CD4-positive, CD25-positive, alpha-beta regulatory T cell (primary cell): ENCODE measurements at regions not wholly inside any gene's neighbourhood (a gene's known extent, or its start where the extent isn't known, plus 50 kb on each side); places are given as distances from the start of the nearest gene placed in this dataset.

Experiments used
- ATAC-seq, 2 donors: fragments of 150-1000 bp; cut with Tn5 transposase; one replicate each; pipeline ENCODE4 v1.10.0; 2021; ENCODE audit warnings: low read depth in 2 of 2, moderate number of reproducible peaks in 2 of 2, moderate library complexity in 1 of 2
- DNase-seq, 3 donors: peaks; one replicate each; pipeline versions ENCODE4 v3.0.0 to v3.0.0-alpha.2; 2012 to 2022; ENCODE audit warnings: mixed read lengths in 1 of 3
- H3K27ac ChIP-seq: one replicate; pipeline ENCODE4 v1.7.0; 2013; ENCODE audit warnings: mild to moderate bottlenecking, low read length; ENCODE audit not compliant: insufficient read depth, poor library complexity, severe bottlenecking
- H3K27me3 ChIP-seq: one replicate; pipeline ENCODE4 v1.7.0; 2013; ENCODE audit warnings: low read length; ENCODE audit not compliant: control insufficient read depth, insufficient read depth
- H3K36me3 ChIP-seq: one replicate; pipeline ENCODE4 v1.7.0; 2013; ENCODE audit warnings: mild to moderate bottlenecking, low read length, moderate library complexity; ENCODE audit not compliant: control insufficient read depth, insufficient read depth
- H3K4me1 ChIP-seq: 2 replicates; pipeline ENCODE4 v1.7.0; 2013; ENCODE audit warnings: mild to moderate bottlenecking, low read length; ENCODE audit not compliant: insufficient read depth, control insufficient read depth, poor library complexity, severe bottlenecking
- H3K4me3 ChIP-seq: one replicate; pipeline ENCODE4 v1.7.0; 2013; ENCODE audit warnings: low read depth, mild to moderate bottlenecking, low read length, moderate library complexity
- H3K9me3 ChIP-seq, 2 experiments: 1 replicate in 1 of 2; 2 replicates in 1 of 2; pipeline ENCODE4 v1.7.0; 2013; ENCODE audit warnings: low read length in 2 of 2, mild to moderate bottlenecking in 1 of 2, moderate library complexity in 1 of 2; ENCODE audit not compliant: control insufficient read depth in 2 of 2
- H3K27ac Mint-ChIP-seq, 3 donors: one replicate each; pipeline ENCODE4 v1.8.0; 2020 to 2022; ENCODE audit warnings: mild to moderate bottlenecking in 3 of 3, mixed read lengths in 3 of 3, moderate library complexity in 2 of 3
- H3K27me3 Mint-ChIP-seq: one replicate; pipeline ENCODE4 v1.8.0; 2022; ENCODE audit warnings: mild to moderate bottlenecking, mixed read lengths
- H3K36me3 Mint-ChIP-seq: one replicate; pipeline ENCODE4 v1.8.0; 2020; ENCODE audit warnings: mixed read lengths
- H3K4me1 Mint-ChIP-seq, 4 donors: one replicate each; pipeline ENCODE4 v1.8.0; 2020 to 2022; ENCODE audit warnings: mixed read lengths in 4 of 4, mild to moderate bottlenecking in 1 of 4
- H3K4me3 Mint-ChIP-seq, 4 donors: one replicate each; pipeline ENCODE4 v1.8.0; 2020 to 2022; ENCODE audit warnings: mild to moderate bottlenecking in 4 of 4, mixed read lengths in 4 of 4, moderate library complexity in 3 of 4
- H3K9me3 Mint-ChIP-seq, 7 donors: one replicate each; pipeline ENCODE4 v1.8.0; 2020 to 2022; ENCODE audit warnings: mixed read lengths in 7 of 7, mild to moderate bottlenecking in 3 of 7, moderate library complexity in 2 of 7

DNA sequence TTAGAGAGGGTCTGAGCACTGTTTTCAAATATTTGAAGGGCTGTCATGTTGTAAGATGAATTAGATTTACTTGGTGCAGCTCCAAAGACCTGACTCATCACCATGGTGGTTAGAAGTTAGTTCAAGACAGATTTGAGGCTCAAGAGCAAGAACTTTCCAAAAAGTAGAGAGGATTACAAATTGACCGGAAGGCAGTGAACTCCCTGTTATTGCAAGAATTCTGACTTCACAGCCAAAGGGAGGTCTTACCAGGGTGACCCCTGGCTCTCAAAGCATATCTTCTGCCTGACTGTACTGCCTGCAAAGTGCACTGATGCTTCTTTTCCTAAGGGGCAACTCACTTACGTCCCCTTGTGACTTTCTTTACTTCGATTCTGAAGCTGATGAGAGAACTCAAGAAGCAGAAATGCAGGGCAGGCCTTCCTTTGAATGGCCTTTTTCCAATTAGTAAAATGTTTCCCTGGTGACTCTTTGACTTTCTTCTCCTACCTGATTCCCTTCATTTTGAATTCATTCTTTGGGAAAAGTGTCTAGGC, 86.4 kb downstream of the NAV1 start:
- H3K27ac ChIP-seq: no peak overlapping the region
- no peaks in the 10 kb centered on the region for H3K9me3 ChIP-seq
- DNase-seq (no peak), ATAC-seq (no peak)
- H3K27ac Mint-ChIP-seq: no peak overlapping the region
- no peaks in the 10 kb centered on the region for H3K27me3 Mint-ChIP-seq
- no peaks in the 10 kb centered on the region for H3K27me3 ChIP-seq
- H3K4me3 Mint-ChIP-seq: no peak overlapping the region
- H3K36me3 Mint-ChIP-seq: no peaks in the 10 kb centered on the region
- H3K4me1 ChIP-seq: no peaks in the 10 kb centered on the region
- H3K9me3 Mint-ChIP-seq: no peaks in the 10 kb centered on the region
- H3K36me3 ChIP-seq: no peaks in the 10 kb centered on the region
- H3K4me3 ChIP-seq: no peak overlapping the region
- H3K4me1 Mint-ChIP-seq: no peaks in the 10 kb centered on the region

DNA sequence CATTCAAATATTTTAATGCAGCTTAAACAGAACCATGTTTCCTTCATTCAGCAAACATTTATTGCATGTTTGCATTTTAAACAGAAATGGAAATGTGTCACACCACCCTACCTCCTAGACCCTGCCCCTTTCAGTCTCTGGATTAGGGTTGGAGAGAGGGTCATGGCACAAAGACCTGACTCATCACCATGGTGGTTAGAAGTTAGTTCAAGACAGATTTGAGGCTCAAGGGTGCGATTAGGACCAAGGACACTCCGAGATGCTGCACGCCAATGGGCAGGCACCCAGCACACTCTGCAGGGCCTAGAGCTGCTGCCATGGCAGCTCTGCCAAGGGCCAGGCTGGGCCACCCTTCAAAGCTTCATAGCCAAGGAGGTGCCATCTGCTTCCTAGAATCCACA, 86.9 kb downstream of the NAV1 start:
- no peak overlapping the region for H3K4me3 Mint-ChIP-seq
- H3K27ac ChIP-seq: no peak overlapping the region
- H3K27ac Mint-ChIP-seq: no peak overlapping the region
- ATAC-seq (no peak), DNase-seq (no peak)
- H3K4me3 ChIP-seq: no peak overlapping the region
- H3K4me1 ChIP-seq: no peaks in the 10 kb centered on the region
- H3K4me1 Mint-ChIP-seq: no peaks in the 10 kb centered on the region
- H3K9me3 ChIP-seq: no peaks in the 10 kb centered on the region
- H3K36me3 Mint-ChIP-seq: no peaks in the 10 kb centered on the region
- H3K36me3 ChIP-seq: no peaks in the 10 kb centered on the region
- no peaks in the 10 kb centered on the region for H3K27me3 ChIP-seq
- H3K9me3 Mint-ChIP-seq: no peaks in the 10 kb centered on the region
- no peaks in the 10 kb centered on the region for H3K27me3 Mint-ChIP-seq

DNA sequence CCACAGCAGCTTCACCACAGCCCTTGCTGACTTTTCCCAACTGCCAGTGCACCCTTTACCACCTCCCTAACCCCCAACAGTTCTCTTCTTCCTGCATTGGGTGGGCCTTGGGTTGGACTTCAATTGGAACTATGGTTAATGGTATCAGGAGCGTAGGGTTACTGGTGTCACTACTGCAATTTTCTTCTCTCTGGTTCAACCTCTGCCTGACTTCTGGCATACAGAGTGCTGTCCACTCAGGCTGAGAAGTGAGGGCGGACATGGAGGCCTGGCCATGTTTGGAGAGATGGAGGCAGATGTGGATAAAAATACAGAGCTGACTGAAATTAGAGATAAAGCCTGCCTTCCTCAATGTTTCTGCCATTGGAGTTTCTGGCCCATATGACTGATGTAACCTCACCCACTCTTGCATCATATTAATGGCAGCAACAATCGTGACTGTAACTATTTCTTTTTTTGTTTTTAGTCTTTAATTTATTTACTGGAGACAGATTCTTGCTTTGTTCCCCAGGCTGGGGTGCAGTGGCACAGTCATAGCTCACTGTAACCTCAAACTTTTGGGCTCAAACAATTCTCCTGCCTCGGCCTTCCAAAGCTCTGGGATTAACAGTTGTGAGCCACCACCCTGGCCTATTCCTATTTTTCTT, 87.8 kb downstream of the NAV1 start:
- no peak overlapping the region for H3K4me3 ChIP-seq
- H3K36me3 Mint-ChIP-seq: no peaks in the 10 kb centered on the region
- H3K27me3 ChIP-seq: no peaks in the 10 kb centered on the region
- ATAC-seq (no peak), DNase-seq (no peak)
- no peaks in the 10 kb centered on the region for H3K36me3 ChIP-seq
- H3K4me1 ChIP-seq: no peaks in the 10 kb centered on the region
- H3K9me3 Mint-ChIP-seq: no peaks in the 10 kb centered on the region
- H3K27ac Mint-ChIP-seq: no peak overlapping the region
- H3K9me3 ChIP-seq: no peaks in the 10 kb centered on the region
- no peaks in the 10 kb centered on the region for H3K4me1 Mint-ChIP-seq
- no peaks in the 10 kb centered on the region for H3K27me3 Mint-ChIP-seq
- no peak overlapping the region for H3K4me3 Mint-ChIP-seq
- no peak overlapping the region for H3K27ac ChIP-seq

DNA sequence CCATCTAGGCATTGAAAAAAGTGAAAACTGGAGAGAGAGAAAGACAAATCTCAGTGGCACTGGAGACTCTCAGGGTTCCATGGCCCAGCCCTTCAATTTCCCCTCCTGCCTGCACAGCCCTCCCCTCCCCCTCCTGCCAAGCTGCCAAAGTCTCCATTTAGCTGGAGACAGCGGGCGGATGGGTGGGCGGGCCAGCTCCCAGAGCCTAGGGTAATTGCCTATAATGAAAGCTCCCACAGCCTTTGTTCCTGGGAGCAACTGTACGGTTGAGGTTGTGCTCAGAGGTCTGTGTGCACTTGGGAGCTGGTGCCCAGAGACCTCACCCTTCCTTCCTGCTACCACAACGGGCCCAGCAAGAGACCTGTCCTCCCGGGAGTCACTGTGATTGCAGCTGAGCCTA, 89.6 kb downstream of the NAV1 start:
- Histone ChIP-seq H3K9me3 (no peaks in the 10 kb centered on the region), H3K4me3 (no peak overlapping the region), H3K27ac (no peak overlapping the region), H3K27me3 (no peaks in the 10 kb centered on the region), H3K36me3 (no peaks in the 10 kb centered on the region), H3K4me1 (no peaks in the 10 kb centered on the region)
- Mint-ChIP-seq H3K27me3 (no peaks in the 10 kb centered on the region), H3K4me1 (no peaks in the 10 kb centered on the region), H3K9me3 (no peaks in the 10 kb centered on the region), H3K4me3 (no peak overlapping the region), H3K36me3 (no peaks in the 10 kb centered on the region), H3K27ac (no peak overlapping the region)
- ATAC-seq (no peak), DNase-seq (no peak)

DNA sequence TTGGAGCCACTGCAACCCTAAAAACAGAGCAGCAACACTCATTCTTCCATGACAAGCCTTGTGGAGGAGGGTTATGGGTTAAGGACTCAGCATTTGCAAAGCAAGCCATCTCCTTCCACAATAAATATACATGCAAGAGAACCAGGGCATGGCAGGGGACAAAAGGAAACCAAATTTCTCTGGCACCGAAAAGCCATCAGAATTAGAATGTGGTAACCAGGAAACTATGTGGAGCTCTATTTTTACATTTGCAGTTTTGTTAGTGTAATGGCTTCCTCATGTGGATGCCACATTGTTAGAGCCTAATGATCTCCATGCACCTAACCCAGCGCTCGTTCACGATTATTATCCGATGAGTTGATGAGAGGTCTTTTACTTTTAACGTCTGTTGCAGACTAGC, 91.7 kb downstream of the NAV1 start:
- H3K9me3 Mint-ChIP-seq: no peaks in the 10 kb centered on the region
- no peaks in the 10 kb centered on the region for H3K36me3 Mint-ChIP-seq
- DNase-seq (no peak), ATAC-seq (no peak)
- Histone ChIP-seq H3K4me3 (no peak overlapping the region), H3K27me3 (no peaks in the 10 kb centered on the region), H3K4me1 (no peaks in the 10 kb centered on the region), H3K36me3 (no peaks in the 10 kb centered on the region), H3K9me3 (no peaks in the 10 kb centered on the region), H3K27ac (no peak overlapping the region)
- H3K4me3 Mint-ChIP-seq: no peak overlapping the region
- no peak overlapping the region for H3K27ac Mint-ChIP-seq
- no peaks in the 10 kb centered on the region for H3K4me1 Mint-ChIP-seq
- H3K27me3 Mint-ChIP-seq: no peaks in the 10 kb centered on the region

DNA sequence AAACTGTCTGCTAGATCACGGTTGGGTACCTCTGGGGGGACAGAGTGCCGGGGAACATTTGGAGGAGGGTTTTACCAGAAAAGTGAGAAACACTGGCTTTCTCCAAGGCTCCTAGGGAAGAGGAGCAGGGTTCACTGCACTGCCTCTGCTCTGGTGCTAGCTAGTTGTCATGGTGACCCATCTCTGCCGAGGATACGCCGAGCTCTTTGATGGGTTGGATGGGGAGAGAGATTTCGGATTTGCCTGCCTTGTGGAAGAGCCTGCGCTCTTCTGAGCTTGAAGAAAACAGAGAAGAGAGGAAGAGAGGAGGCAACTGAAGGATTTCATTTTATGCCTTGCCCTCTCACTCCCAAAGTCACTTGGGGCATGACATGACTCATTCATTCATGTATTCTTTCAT, 92.1 kb downstream of the NAV1 start:
- Histone ChIP-seq H3K4me3 (no peak overlapping the region), H3K27ac (no peak overlapping the region), H3K36me3 (no peaks in the 10 kb centered on the region), H3K4me1 (no peaks in the 10 kb centered on the region), H3K9me3 (no peaks in the 10 kb centered on the region), H3K27me3 (no peaks in the 10 kb centered on the region)
- DNase-seq (no peak), ATAC-seq (no peak)
- no peak overlapping the region for H3K27ac Mint-ChIP-seq
- H3K27me3 Mint-ChIP-seq: no peaks in the 10 kb centered on the region
- H3K4me1 Mint-ChIP-seq: no peaks in the 10 kb centered on the region
- H3K4me3 Mint-ChIP-seq: no peak overlapping the region
- H3K9me3 Mint-ChIP-seq: no peaks in the 10 kb centered on the region
- no peaks in the 10 kb centered on the region for H3K36me3 Mint-ChIP-seq

DNA sequence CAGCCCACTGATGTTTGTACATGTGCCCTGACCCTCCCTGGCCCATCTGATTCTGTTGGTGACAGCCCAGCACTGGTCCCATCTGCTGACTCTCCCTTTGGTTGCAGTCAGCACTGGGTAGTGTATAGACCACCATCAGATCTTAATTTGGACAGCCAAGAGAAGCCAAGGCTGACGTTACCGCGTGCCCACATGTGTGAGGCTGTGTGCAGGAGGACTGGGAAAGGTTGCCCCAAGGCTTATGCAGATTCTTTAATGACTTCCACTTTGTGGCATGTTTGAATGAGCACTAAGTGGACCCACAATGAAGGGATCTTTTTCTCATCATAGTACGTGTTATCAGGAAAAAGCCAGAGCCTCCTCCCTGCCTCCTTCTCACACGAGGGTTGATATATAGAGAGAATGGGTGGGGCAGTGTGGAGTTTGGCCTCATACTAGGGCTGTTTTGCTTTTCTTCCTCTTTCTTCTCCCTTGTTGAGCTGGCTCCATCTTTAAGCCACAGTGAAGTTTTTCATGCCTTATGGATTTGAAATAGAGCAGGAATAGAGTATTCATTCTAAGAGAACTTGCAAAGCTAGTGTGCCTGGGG, 93.5 kb downstream of the NAV1 start:
- no peaks in the 10 kb centered on the region for H3K36me3 Mint-ChIP-seq
- H3K4me1 Mint-ChIP-seq: no peaks in the 10 kb centered on the region
- DNase-seq: no peak
- no peak overlapping the region for H3K27ac Mint-ChIP-seq
- H3K27me3 ChIP-seq: no peaks in the 10 kb centered on the region
- no peak overlapping the region for H3K4me3 ChIP-seq
- ATAC-seq: no peak
- H3K4me3 Mint-ChIP-seq: no peak overlapping the region
- H3K27me3 Mint-ChIP-seq: no peaks in the 10 kb centered on the region
- H3K4me1 ChIP-seq: no peaks in the 10 kb centered on the region
- no peaks in the 10 kb centered on the region for H3K36me3 ChIP-seq
- H3K9me3 Mint-ChIP-seq: no peaks in the 10 kb centered on the region
- no peak overlapping the region for H3K27ac ChIP-seq
- H3K9me3 ChIP-seq: no peaks in the 10 kb centered on the region

DNA sequence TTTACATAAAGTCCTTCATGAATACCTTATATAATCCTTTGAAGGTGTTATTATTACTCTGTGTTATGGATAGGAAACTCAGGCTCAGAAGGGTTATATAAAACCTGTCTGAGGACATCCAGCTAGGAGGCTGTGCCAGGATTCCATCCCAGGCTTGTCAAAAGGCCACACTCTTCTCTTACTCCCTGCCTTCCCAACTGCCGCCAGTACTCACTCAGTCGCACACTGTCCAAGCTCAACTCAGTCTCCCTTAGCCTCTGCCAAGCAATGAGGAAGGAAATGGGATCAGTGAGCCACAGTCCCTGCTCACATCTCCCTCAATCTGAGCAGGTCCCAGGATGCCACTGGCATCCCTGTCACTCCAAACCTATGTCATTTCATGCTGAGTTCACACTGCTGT, 94.4 kb downstream of the NAV1 start:
- Histone ChIP-seq H3K4me1 (no peaks in the 10 kb centered on the region), H3K4me3 (no peak overlapping the region), H3K36me3 (no peaks in the 10 kb centered on the region), H3K9me3 (no peaks in the 10 kb centered on the region), H3K27ac (no peak overlapping the region), H3K27me3 (no peaks in the 10 kb centered on the region)
- Mint-ChIP-seq H3K36me3 (no peaks in the 10 kb centered on the region), H3K4me1 (no peaks in the 10 kb centered on the region), H3K9me3 (no peaks in the 10 kb centered on the region), H3K27me3 (no peaks in the 10 kb centered on the region), H3K4me3 (no peak overlapping the region), H3K27ac (no peak overlapping the region)
- DNase-seq (no peak), ATAC-seq (no peak)
